ENCODE measurements at regions not wholly inside any gene's neighbourhood (a gene's known extent, or its start where the extent isn't known, plus 50 kb on each side); places are given as distances from the start of the nearest gene placed in this dataset.

DNA sequence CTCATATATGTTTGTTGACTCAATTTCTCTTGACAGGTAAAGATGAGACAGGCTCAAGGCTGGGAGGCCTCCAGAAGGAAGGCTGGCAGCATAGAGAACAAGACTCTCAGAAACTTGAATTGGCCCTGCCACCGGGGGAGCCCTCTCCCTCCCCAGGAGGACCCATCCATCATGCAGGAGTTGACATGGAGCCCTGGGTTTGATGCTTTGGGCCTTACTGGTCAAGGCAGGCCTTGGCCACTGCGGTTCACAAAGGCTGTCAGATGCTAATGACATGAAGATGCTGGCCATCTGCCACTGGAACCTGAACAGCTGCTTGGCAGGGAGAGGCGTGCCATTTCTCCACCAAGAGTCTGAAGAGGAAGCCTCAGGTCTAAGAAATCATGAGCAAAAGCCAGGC is 193.6 kb downstream of the MTCL1 start:
- no peak for TF ChIP-seq POLR2AphosphoS5 (IDR thresholded peaks at IDR 0.05)
- no peaks in the 10 kb centered on the region for H3K36me3 ChIP-seq
- peaks cover 8 to 13% of the 10 kb centered on the region in 2 donors for H3K9me3 ChIP-seq
- no peak overlapping the region for H3K27ac ChIP-seq
- DNase-seq (ENCODE audit: low spot score in 2 of 2) = no peak
- H3K27me3 ChIP-seq = no peaks in the 10 kb centered on the region
- H3K4me3 ChIP-seq = no peak overlapping the region
- H3K4me1 ChIP-seq = no peaks in the 10 kb centered on the region
- intact Hi-C loops (cut with DNase I; ENCODE audit: low total_unique reads) = no loop called here

DNA sequence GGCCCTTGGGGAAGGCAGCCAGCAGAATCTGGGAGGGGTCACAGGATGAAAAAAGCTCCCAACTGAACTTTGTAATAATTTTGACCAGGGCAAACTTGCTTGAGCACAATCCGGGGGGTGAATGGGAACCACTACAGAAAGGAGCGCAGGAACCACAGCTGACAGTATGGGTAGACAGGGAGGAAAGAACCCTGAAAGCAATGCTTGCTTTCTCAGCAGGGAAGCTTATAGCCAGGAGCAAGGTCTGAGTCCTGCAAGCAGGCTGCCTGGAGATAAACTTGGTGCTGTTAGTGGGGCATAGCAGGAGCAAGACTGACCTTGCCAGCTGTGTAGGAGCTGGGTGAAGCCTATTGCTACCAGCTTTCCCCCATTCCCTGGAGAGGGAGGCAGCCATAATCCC is 195.2 kb downstream of the MTCL1 start:
- no peak for TF ChIP-seq POLR2AphosphoS5 (IDR thresholded peaks at IDR 0.05)
- no peak for TF ChIP-seq POLR2A (IDR thresholded peaks at IDR 0.05)
- TF ChIP-seq, protein P1, sequence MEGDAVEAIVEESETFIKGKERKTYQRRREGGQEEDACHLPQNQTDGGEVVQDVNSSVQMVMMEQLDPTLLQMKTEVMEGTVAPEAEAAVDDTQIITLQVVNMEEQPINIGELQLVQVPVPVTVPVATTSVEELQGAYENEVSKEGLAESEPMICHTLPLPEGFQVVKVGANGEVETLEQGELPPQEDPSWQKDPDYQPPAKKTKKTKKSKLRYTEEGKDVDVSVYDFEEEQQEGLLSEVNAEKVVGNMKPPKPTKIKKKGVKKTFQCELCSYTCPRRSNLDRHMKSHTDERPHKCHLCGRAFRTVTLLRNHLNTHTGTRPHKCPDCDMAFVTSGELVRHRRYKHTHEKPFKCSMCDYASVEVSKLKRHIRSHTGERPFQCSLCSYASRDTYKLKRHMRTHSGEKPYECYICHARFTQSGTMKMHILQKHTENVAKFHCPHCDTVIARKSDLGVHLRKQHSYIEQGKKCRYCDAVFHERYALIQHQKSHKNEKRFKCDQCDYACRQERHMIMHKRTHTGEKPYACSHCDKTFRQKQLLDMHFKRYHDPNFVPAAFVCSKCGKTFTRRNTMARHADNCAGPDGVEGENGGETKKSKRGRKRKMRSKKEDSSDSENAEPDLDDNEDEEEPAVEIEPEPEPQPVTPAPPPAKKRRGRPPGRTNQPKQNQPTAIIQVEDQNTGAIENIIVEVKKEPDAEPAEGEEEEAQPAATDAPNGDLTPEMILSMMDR (IDR thresholded peaks at IDR 0.05) = no peak
- intact Hi-C loops (cut with DNase I; ENCODE audit: low total_unique reads) = no loop called here

DNA sequence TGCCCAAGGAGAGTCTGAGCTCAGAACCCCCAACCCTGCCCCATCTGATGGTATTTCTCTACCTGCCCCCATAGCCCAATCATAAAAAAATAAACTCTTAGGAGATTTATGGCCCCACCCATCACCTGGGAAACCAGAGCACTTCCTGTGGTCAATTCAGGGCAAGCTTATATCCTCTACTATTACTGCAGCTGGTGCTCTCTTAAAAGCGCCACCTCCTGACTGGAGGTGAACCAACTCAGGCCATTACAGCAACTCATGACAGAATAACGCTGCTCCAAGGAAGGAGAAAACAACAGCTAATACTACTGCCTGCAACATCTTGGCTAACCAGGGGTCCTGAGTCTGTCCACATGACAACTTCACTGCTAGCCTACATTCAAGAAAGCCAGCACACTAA is 195.7 kb downstream of the MTCL1 start:
- no peaks in the 10 kb centered on the region for H3K36me3 ChIP-seq
- no peaks in the 10 kb centered on the region for H3K27me3 ChIP-seq
- no peak overlapping the region for H3K4me3 ChIP-seq
- H3K9me3 ChIP-seq = peaks cover 8 to 21% of the 10 kb centered on the region in 2 donors
- intact Hi-C loops (cut with DNase I; ENCODE audit: low total_unique reads) = no loop called here
- no peak for DNase-seq (ENCODE audit: low spot score in 2 of 2)
- TF ChIP-seq POLR2AphosphoS5 (IDR thresholded peaks at IDR 0.05) (no peak), POLR2A (IDR thresholded peaks at IDR 0.05) (no peak)
- TF ChIP-seq, protein P1 (IDR thresholded peaks at IDR 0.05) = no peak
- H3K4me1 ChIP-seq = no peaks in the 10 kb centered on the region
- no peak overlapping the region for H3K27ac ChIP-seq

More for the DNA sequence above, 195.2 kb downstream of the MTCL1 start:
- no peaks in the 10 kb centered on the region for H3K27me3 ChIP-seq
- H3K4me3 ChIP-seq = no peak overlapping the region
- no peaks in the 10 kb centered on the region for H3K4me1 ChIP-seq
- H3K27ac ChIP-seq = no peak overlapping the region
- DNase-seq (ENCODE audit: low spot score in 2 of 2) = no peak
- peaks cover 8 to 22% of the 10 kb centered on the region in 2 donors for H3K9me3 ChIP-seq
- H3K36me3 ChIP-seq = no peaks in the 10 kb centered on the region

DNA sequence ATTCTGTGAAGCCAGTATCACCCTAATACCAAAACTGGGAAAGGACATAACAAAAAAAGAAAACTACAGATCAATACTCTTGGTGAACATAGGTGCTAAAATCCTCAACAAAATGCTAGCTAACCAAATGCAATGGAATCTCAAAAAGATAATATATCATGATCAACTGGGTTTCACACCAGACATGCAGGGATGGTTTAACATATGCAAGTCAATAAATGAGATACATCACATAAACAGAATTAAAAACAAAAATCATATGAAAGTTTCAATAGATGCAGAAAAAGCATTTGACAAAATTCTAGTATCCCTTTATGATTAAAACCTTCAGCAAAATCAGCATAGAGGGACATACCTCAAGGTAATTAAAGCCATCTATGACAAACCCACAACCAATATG is 198.2 kb upstream of the NDUFV2 start:
- H3K27ac ChIP-seq = no peak overlapping the region
- DNase-seq (ENCODE audit: low spot score in 2 of 2) = no peak
- H3K4me3 ChIP-seq = no peak overlapping the region
- no peaks in the 10 kb centered on the region for H3K27me3 ChIP-seq
- TF ChIP-seq POLR2AphosphoS5 (IDR thresholded peaks at IDR 0.05) (no peak), POLR2A (IDR thresholded peaks at IDR 0.05) (no peak)
- TF ChIP-seq, protein P1 (IDR thresholded peaks at IDR 0.05) = no peak
- H3K36me3 ChIP-seq = no peaks in the 10 kb centered on the region
- no peaks in the 10 kb centered on the region for H3K4me1 ChIP-seq
- intact Hi-C loops (cut with DNase I; ENCODE audit: low total_unique reads) = no loop called here
- H3K9me3 ChIP-seq = peaks cover 8 to 24% of the 10 kb centered on the region in 2 donors

DNA sequence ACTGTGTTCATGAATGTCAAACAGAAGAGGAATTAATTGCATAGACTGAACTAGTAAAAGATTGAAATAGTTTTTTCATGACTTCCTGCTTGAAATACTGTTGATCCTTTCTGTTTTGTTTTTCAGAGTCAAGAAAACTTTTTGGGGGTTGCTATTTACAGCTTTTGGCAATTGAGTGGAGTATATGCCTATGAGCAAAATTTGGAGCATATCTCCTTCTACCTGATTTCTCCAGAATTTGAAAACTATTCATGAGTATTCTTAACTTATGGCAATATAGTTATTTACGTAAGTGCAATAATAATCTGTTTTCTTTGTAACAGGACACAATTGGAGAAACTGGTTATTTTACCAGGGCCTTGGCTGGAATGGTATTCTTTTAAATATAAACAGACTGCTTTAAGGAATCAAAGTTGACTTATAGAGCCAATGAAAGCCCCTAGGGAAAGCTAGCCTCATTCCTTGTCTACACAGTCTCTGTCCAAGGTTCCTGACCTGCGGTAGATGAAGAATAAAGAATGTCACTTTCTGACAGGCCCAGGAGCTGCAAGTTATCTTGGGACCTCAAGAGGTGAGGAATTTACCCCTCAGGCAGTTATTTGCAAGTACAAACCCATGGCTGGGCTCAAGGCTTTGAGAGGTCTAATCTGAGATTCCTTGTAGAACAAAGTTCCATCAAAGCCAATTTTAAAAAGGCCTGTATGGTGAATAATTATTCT is 193.5 kb upstream of the NDUFV2 start:
- peaks cover 0 to 19% of the 10 kb centered on the region in 2 donors for H3K9me3 ChIP-seq
- H3K4me1 ChIP-seq = no peaks in the 10 kb centered on the region
- H3K4me3 ChIP-seq = no peak overlapping the region
- intact Hi-C loops (cut with DNase I; ENCODE audit: low total_unique reads) = no loop called here
- no peaks in the 10 kb centered on the region for H3K27me3 ChIP-seq
- H3K27ac ChIP-seq = no peak overlapping the region
- no peak for DNase-seq (ENCODE audit: low spot score in 2 of 2)
- TF ChIP-seq, protein P1 (IDR thresholded peaks at IDR 0.05) = no peak
- TF ChIP-seq POLR2AphosphoS5 (IDR thresholded peaks at IDR 0.05) (no peak), POLR2A (IDR thresholded peaks at IDR 0.05) (no peak)
- no peaks in the 10 kb centered on the region for H3K36me3 ChIP-seq

Measured in breast epithelium (tissue), 4 donors.